ENCODE measurements at regions not wholly inside any gene's neighbourhood (a gene's known extent, or its start where the extent isn't known, plus 50 kb on each side); places are given as distances from the start of the nearest gene placed in this dataset.

GRCh38 chr2:195404651-195405050 lies 252.4 kb upstream of the SLC39A10 start:
- DNase-seq, result no peak

- no peak for DNase-seq
Observed at GRCh38 chr2:195396479-195396878, 260.5 kb upstream of the SLC39A10 start.

DNA sequence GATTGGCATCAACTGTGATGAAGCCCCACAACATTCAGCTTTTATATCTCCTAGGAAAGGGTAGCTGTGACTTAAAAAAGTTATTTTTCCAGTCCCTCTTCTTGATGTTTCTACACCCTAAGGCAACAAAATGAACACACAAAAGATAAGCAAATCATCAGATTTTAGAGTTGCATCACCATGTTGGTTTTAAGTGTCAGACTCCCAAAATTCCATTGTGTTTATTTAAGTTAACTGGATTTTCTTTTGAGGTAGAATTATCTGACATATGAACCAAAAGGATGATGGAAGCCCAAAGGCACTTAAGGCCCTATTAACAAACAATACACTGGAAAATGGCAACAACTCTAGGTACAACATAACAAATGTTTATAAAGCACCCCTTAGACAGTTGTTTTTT lies 261.7 kb upstream of the SLC39A10 start:
- no peak for DNase-seq

GRCh38 chr2:195392446-195393336 lies 264.3 kb upstream of the SLC39A10 start:
- DNase-seq, result no peak

DNA sequence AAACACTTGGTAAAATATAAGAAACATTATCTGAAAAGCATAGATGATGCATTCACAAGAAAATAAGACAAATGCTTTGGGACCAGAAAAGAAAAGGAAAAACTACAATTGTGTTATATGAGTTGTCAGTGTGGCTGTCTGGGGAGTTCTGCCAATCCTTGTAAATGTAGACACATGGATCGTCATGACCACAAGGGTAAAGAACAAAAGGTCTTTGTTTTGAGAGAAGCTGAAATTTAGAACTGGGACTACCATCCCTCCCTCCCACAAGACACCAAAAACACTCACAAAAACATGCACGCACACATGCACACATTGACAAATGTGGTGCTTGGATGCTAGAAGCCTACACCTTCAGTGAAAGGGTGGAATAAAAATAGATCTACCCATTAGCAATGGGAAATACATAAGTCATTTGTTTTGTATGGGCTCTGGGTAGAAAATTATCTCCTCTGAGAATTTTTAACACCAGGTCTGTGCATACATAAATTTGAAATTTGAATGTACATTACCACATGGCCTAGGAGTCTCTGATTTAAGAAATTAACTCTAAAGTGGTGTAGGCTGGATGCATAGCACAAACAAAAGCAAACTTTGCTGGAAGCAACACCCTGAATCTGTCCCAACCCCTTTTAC lies 266.2 kb upstream of the SLC39A10 start:
- no peak for DNase-seq

DNA sequence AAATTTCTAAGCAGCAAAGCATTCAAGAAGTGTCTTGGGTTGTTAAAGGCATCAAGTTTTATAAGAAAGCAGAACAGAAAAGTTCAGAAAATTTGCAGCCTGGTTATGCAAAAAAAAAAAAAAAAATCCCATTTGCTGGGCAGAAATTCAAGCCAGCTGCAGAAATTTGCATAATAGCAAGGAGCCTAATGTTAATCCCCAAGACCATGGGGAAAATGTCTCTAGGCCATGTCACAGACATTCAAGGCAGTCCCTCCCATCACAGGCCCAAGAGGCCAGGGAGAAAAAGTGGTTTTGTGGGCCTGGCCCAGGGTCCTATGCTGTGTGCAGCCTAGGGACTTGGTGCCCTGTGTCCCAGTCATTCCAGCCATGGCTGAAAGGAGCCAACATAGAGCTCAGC lies 269.0 kb upstream of the SLC39A10 start:
- DNase-seq, result no peak

- DNase-seq, result no peak
Observed at GRCh38 chr2:195382186-195382585, 274.8 kb upstream of the SLC39A10 start.

DNA sequence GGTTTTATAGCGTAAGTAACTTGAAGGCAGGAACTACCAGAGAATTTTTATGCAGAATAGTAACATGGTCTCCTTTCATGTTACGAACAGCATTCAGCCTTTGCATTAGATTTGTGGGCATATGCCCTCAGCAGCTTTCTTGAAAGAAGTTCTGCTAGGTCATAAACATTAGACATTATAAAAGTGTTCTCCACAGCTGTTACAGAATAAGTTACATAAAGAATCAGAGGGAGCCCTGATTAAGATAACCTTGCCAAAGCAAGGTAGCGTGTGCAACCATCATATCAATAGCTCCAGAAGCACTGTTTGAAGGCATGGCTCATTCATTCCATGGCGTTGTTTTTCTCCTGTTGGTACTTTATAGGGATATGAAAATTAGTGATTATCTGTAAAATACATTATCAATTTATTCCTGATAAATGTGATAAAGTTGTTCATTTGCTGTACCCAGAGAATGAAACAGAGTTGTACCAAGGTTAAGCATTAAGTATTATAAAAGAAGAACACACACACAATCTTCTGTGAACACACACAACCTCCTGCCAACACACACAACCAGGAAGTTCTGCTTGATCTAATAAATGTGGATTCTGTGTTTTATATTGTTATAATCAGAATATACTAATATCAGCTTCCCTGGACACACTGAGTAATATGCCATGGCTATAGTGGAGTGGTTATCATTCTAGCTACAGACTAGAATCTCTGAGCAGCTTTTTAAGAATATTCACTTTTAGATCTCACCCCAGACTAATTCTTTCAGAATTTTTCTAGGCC lies 286.7 kb upstream of the SLC39A10 start:
- DNase-seq, result no peak

DNA sequence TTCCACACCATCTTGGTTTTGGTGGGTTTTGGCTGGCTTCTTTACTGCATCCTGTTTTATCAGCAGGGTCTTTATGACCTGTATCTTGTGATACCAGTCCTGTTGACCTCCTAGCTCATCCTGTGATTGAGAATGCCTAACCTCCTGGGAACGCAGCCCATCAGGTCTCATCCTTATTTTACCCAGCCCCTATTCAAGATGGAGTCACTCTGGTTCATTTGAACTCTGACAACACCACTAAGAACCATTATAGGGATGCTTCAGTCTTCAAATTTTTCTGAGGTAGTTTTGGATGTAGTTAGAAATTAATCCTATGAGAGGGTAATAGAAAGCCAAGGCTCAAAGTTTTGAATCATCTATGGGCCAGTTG lies 287.8 kb upstream of the SLC39A10 start:
- DNase-seq, result no peak

DNA sequence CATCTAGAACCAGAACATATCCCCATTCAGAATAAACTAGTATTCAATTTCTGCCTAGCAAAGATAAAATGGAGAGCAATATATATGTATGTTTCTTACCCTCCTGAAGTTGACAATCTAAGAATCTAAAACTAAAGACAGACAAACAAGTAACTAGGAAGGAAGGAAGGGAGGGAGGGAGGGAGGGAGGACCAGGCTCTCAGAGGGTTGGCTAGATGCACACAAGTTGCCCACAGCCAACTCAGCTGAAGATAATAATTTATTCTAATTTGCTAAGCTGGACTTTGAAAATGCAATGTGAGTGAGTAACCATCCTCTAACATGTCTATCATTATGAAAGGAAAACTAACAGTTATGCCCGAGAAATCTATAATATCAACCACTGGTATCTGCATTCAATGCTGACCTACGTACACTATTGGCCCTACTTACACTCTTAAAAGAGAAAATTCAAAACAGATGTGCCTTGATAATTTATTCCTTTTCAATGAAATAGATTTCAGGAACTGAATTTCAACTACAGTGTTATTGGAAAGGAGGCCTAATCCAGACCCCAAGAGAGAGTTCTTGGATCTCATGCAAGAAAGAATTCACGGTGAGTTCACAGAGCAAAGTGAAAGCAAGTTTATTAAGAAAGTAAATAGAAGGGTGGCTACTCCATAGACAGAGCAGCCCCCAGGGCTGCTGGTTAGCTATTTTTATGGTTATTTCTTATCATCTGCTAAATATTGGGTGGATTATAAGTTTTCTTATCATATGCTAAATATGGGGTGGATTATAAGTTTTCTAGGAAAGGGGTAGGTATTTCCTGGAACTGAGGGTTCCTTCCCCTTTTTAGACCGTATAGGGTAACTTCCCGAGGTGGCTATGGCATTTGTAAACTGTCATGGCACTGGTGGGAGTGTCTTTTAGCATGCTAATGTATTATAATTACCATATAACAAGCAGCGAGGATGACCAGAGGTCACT lies 288.5 kb upstream of the SLC39A10 start:
- no peak for DNase-seq

- no peak for DNase-seq
Observed at GRCh38 chr2:195367809-195368208, 289.2 kb upstream of the SLC39A10 start.

DNA sequence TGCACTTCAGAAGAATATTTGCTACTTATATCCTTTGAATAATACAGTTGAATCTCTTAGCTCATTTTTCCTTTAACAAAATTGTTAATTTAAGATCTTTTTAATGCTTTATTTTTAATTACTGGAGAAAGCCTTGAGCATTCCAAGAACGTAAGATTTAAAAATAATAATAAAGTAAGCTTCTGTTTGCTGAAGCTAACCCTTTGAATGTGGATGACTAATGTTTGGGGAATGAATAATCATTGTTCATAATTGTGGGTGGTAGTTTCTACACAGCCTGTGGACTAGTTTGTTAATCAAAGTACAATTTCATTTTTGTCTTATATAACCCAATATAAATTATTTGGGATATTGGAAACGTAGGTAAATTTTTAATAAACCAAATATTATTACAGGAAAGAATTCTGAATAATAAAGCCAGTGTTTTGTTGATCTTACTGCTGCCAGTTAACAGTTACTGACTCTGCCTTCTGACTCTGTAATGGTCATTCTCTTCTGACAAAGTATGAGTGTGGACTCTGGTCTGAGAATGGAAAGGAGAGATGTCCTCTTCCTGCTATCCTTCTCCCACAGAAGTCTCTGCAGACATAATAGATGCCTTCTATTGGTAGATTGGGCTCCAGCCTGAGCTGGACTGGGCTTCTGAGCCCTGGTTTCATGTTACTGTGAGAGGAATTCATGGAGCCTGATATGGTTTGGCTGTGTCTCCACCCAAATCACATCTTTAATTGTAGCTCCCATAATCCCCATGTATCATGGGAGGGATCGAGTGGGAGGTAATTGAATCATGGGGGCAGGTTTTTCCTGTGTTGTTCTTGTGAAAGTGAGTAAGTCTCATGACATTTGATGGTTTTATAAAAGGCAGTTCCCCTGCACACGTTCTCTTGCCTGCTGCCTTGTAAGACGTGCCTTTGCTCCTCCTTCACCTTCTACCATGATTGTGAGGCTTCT lies 292.7 kb upstream of the SLC39A10 start:
- DNase-seq, result no peak

- DNase-seq, result no peak
Observed at GRCh38 chr2:195363496-195363895, 293.5 kb upstream of the SLC39A10 start.

GRCh38 chr2:195360242-195360641 lies 296.8 kb upstream of the SLC39A10 start:
- DNase-seq, result no peak

DNA sequence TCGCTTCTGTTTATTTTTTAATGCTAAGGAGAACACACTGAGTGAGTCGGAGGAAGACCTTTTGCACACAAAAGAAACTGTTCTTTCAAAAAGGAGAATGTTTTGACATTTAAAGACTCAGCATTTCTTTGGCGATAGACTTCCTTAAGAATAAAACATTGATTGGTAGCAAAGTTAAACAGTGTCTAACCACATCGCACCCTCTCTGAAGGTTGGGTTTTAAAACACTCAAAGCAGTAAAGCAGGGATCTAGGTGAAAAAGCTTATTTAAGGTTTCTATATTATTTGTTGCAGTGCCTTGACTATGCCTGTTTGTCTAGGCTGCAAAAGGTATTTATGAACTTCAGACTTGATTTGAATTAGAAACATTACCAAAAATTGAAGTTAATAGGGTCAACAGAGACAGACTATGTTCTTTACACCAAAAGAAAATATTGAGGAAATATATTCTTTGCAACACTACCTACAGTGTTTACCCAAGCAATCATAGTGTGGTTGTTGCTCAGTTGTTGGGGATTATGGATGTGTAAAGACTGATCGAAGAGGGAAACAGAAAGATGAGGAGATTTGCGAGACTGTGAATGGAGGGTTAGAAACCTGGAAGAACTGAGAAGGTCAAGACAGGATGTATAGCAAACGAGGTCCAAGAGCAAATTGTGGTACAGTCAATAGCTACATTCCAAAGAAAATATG lies 297.8 kb upstream of the SLC39A10 start:
- DNase-seq, result no peak

GRCh38 chr2:195356920-195357440 lies 300.0 kb upstream of the SLC39A10 start:
- no peak for DNase-seq

- DNase-seq, result no peak
Observed at GRCh38 chr2:195356026-195356425, 301.0 kb upstream of the SLC39A10 start.

DNA sequence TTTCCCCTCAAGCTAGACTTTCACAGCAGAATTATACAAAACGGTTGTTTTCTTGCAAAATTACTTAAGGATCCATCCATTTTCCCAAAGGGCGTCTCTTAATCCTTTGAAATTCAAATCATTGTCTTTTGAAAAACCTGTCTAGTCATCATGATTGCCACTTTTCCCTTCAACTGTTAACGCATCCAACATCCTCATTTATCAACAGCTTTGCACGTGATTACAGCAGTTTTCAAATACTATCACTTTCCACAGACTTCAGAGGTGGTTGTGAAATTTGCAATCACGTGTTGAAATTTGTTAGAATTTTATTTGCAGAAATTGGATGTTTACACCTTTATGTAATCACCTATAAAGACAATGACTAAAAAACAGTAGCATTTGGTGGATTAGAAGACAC lies 304.4 kb upstream of the SLC39A10 start:
- no peak for DNase-seq

- no peak for DNase-seq
Observed at GRCh38 chr2:195343942-195344530, 313.0 kb upstream of the SLC39A10 start.

DNA sequence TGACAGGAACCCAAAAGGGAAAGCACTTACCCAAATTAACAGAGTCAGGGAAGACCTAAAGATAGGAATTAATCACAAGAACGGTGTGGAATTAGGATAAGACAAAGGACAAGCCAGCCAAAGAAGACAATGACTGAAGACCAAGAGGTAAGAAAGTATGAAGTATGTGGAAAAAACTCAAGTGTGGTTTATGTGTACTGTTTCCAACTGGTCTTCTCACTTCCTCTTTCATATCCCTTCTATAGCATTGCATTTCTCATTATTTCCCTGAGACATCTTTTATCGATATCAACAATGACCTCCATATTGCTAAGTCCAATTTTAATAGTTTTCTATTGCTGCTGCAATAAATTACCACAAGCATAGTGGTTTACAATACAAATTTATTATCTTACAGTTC lies 313.5 kb upstream of the SLC39A10 start:
- DNase-seq, result no peak
